ENCODE measurements at regions not wholly inside any gene's neighbourhood (a gene's known extent, or its start where the extent isn't known, plus 50 kb on each side); places are given as distances from the start of the nearest gene placed in this dataset.
"Not testable (repeated sequence)": the region's sequence is repeated elsewhere in the genome, so short reads cannot be mapped to it uniquely, and the experiment has no call there.

GRCh38 chr1:165109013-165109412 is 247.5 kb downstream of the LMX1A start:
- H2AFZ ChIP-seq (ENCODE audit: low read depth) = no peak overlapping the region
- no peaks in the 10 kb centered on the region for H4K20me1 ChIP-seq (ENCODE audit: insufficient read depth)
- no peak for DNase-seq
- no peaks in the 10 kb centered on the region for H3K79me2 ChIP-seq (ENCODE audit: insufficient read depth)
- no peaks in the 10 kb centered on the region for H3K9me3 ChIP-seq
- H3K4me3 ChIP-seq (ENCODE audit: low read depth in 2 of 2, low read length in 1 of 2) = no peak overlapping the region
- ChIA-PET CTCF (no interaction called here), POLR2A (no interaction called here)
- no peaks in the 10 kb centered on the region for H3K27me3 ChIP-seq (ENCODE audit: insufficient read depth)
- no peaks in the 10 kb centered on the region for H3K4me1 ChIP-seq (ENCODE audit: control insufficient read depth in 1 of 2, insufficient read depth in 2 of 2, low read depth in 1 of 2, low read length in 1 of 2)
- no peak overlapping the region for H3K4me2 ChIP-seq
- no peaks in the 10 kb centered on the region for H3F3A ChIP-seq (replicated peaks; ENCODE audit: insufficient read depth)
- no peaks in the 10 kb centered on the region for H3K9me2 ChIP-seq
- TF ChIP-seq GABPA (IDR thresholded peaks at IDR 0.05; ENCODE audit: low read depth) (no peak), MEF2A (IDR thresholded peaks at IDR 0.05; ENCODE audit: borderline replicate concordance, low read depth) (no peak), TEAD4 (IDR thresholded peaks at IDR 0.05; ENCODE audit: borderline replicate concordance, insufficient read depth) (no peak), PBX3 (IDR thresholded peaks at IDR 0.05) (no peak), SMC3 (IDR thresholded peaks at IDR 0.05; ENCODE audit: low read depth, low read length) (no peak), TCF12 (IDR thresholded peaks at IDR 0.05) (no peak), YY1 (IDR thresholded peaks at IDR 0.05; ENCODE audit: low read depth) (no peak), FOSL2 (IDR thresholded peaks at IDR 0.05; ENCODE audit: borderline replicate concordance, low read depth) (no peak), USF1 (IDR thresholded peaks at IDR 0.05; ENCODE audit: borderline replicate concordance, low read depth) (no peak), NFIC (IDR thresholded peaks at IDR 0.05; ENCODE audit: borderline replicate concordance) (no peak), TAF1 (IDR thresholded peaks at IDR 0.05; ENCODE audit: borderline replicate concordance, low read depth, low read length) (no peak), USF2 (IDR thresholded peaks at IDR 0.05; ENCODE audit: borderline replicate concordance, low read depth, low read length) (no peak)
- H3K9ac ChIP-seq = no peak overlapping the region
- WGBS (ENCODE audit: low lambda C conversion rate) = 20% methylated on average over 3 of the region's 4 CpGs
- no peak overlapping the region for H3K27ac ChIP-seq (ENCODE audit: low read depth in 2 of 2, low read length in 1 of 2)
- no peaks in the 10 kb centered on the region for H3K36me3 ChIP-seq (replicated peaks in 1 of 2; ENCODE audit: control insufficient read depth in 1 of 2, insufficient read depth in 2 of 2, low read length in 1 of 2)

- H3K79me2 ChIP-seq (ENCODE audit: insufficient read depth); H4K20me1 ChIP-seq (ENCODE audit: insufficient read depth); POLR2A ChIA-PET; H3K4me3 ChIP-seq (ENCODE audit: low read depth in 2 of 2, low read length in 1 of 2); H3K9me3 ChIP-seq; H2AFZ ChIP-seq (ENCODE audit: low read depth); H3K4me2 ChIP-seq; H3K9me2 ChIP-seq; DNase-seq; H3K36me3 ChIP-seq (replicated peaks in 1 of 2; ENCODE audit: control insufficient read depth in 1 of 2, insufficient read depth in 2 of 2, low read length in 1 of 2); H3K4me1 ChIP-seq (ENCODE audit: control insufficient read depth in 1 of 2, insufficient read depth in 2 of 2, low read depth in 1 of 2, low read length in 1 of 2); H3F3A ChIP-seq (replicated peaks; ENCODE audit: insufficient read depth); CTCF ChIA-PET; H3K9ac ChIP-seq; H3K27ac ChIP-seq (ENCODE audit: low read depth in 2 of 2, low read length in 1 of 2); H3K27me3 ChIP-seq (ENCODE audit: insufficient read depth): not testable (repeated sequence)
- 20% methylated on average over 7 of the region's 7 CpGs for WGBS (ENCODE audit: low lambda C conversion rate)
Observed at GRCh38 chr1:165092542-165093162, 263.9 kb downstream of the LMX1A start.
